Bronchial epithelial cell (primary cell): ENCODE measurements at regions not wholly inside any gene's neighbourhood (a gene's known extent, or its start where the extent isn't known, plus 50 kb on each side); places are given as distances from the start of the nearest gene placed in this dataset.
A peak's percentile ranks its signal among the peaks of the same experiment; 100 is the strongest.
"Not testable (repeated sequence)": the region's sequence is repeated elsewhere in the genome, so short reads cannot be mapped to it uniquely, and the experiment has no call there.

ENCODE experiments used
- DNase-seq: peaks from one replicate; pipeline ENCODE4 v3.0.0-alpha.2; 2010; ENCODE audit warnings: low read depth
- FAIRE-seq: peaks from 2 replicates; lab custom pipeline; 2011; peaks lifted over from hg19 to GRCh38; lab: Jason Lieb, UNC
- H3K27me3 ChIP-seq: 2 replicates; pipeline ENCODE4 v1.5.1; 2011; ENCODE audit warnings: low read length; ENCODE audit not compliant: control insufficient read depth, insufficient read depth
- H3K36me3 ChIP-seq: 2 replicates; pipeline ENCODE4 v1.5.1; 2011; ENCODE audit warnings: low read length; ENCODE audit not compliant: control insufficient read depth, insufficient read depth
- H3K4me3 ChIP-seq: 2 replicates; pipeline ENCODE4 v1.5.1; 2011; ENCODE audit warnings: mild to moderate bottlenecking, low read depth, low read length, control low read depth
- CTCF ChIP-seq: IDR thresholded peaks from 2 replicates; pipeline ENCODE4 v1.5.1; 2011; ENCODE audit warnings: mild to moderate bottlenecking, moderate library complexity, low read length, control low read depth, inconsistent platforms; ENCODE audit not compliant: insufficient read depth, severe bottlenecking

- H3K36me3 ChIP-seq = no peaks in the 10 kb centered on the region
- TF ChIP-seq CTCF = no peak
- FAIRE-seq (no peak), DNase-seq (no peak)
- no peak overlapping the region for H3K4me3 ChIP-seq
- peaks cover 2% of the 10 kb centered on the region for H3K27me3 ChIP-seq
Measured at GRCh38 chr15:50857763-50858162, 50.7 kb upstream of the AP4E1 start.

GRCh38 chr15:50854601-50855490, 53.6 kb upstream of the AP4E1 start:
- TF ChIP-seq CTCF = no peak
- DNase-seq (peak; percentile 95), FAIRE-seq (no peak)
- Histone ChIP-seq H3K36me3 (no peaks in the 10 kb centered on the region), H3K27me3 (peaks cover 2% of the 10 kb centered on the region), H3K4me3 (no peak overlapping the region)

GRCh38 chr15:50850003-50850402, 58.5 kb upstream of the AP4E1 start:
- H3K4me3 ChIP-seq = no peak overlapping the region
- H3K36me3 ChIP-seq = no peaks in the 10 kb centered on the region
- DNase-seq (no peak), FAIRE-seq (no peak)
- H3K27me3 ChIP-seq = no peaks in the 10 kb centered on the region
- no peak for TF ChIP-seq CTCF

GRCh38 chr15:50848349-50848748, 60.1 kb upstream of the AP4E1 start:
- DNase-seq (no peak), FAIRE-seq (no peak)
- no peak for TF ChIP-seq CTCF
- no peaks in the 10 kb centered on the region for H3K36me3 ChIP-seq
- H3K27me3 ChIP-seq = no peaks in the 10 kb centered on the region
- H3K4me3 ChIP-seq = no peak overlapping the region

GRCh38 chr15:50845181-50845580, 63.3 kb upstream of the AP4E1 start:
- not testable (repeated sequence) for H3K27me3 ChIP-seq, FAIRE-seq, DNase-seq

GRCh38 chr15:50840520-50840919, 68.0 kb upstream of the AP4E1 start:
- FAIRE-seq (no peak), DNase-seq (no peak)
- no peak for TF ChIP-seq CTCF
- Histone ChIP-seq H3K4me3 (no peak overlapping the region), H3K36me3 (no peaks in the 10 kb centered on the region), H3K27me3 (no peaks in the 10 kb centered on the region)

More at GRCh38 chr15:50845181-50845580, 63.3 kb upstream of the AP4E1 start:
- not testable (repeated sequence) for H3K4me3 ChIP-seq, H3K36me3 ChIP-seq
